ENCODE measurements at regions not wholly inside any gene's neighbourhood (a gene's known extent, or its start where the extent isn't known, plus 50 kb on each side); places are given as distances from the start of the nearest gene placed in this dataset.

GRCh38 chr15:60057554-60057953, 53.4 kb downstream of the FOXB1 start:
- Histone ChIP-seq H3K4me3 (ENCODE audit: low read length, poor library complexity, severe bottlenecking) (no peak overlapping the region), H2AFZ (ENCODE audit: low read length) (no peak overlapping the region), H3K9me2 (replicated peaks; ENCODE audit: low read depth, low read length) (no peaks in the 10 kb centered on the region), H3K9ac (ENCODE audit: low read depth, low read length, poor library complexity, severe bottlenecking) (no peak overlapping the region), H3K27me3 (ENCODE audit: insufficient read depth, low read length, poor library complexity, severe bottlenecking) (no peaks in the 10 kb centered on the region), H3K4me1 (ENCODE audit: insufficient read depth, low read length, poor library complexity, severe bottlenecking) (no peaks in the 10 kb centered on the region), H3K9me3 (ENCODE audit: insufficient read depth, low read depth, low read length) (peaks cover 16% of the 10 kb centered on the region), H3K79me2 (ENCODE audit: insufficient read depth, low read length) (no peaks in the 10 kb centered on the region), H4K20me1 (ENCODE audit: insufficient read depth, low read length, poor library complexity, severe bottlenecking) (no peaks in the 10 kb centered on the region), H3F3A (ENCODE audit: low read depth) (no peaks in the 10 kb centered on the region), H3K36me3 (ENCODE audit: insufficient read depth, low read length) (no peaks in the 10 kb centered on the region), H3K4me2 (ENCODE audit: low read depth, low read length, poor library complexity, severe bottlenecking) (no peak overlapping the region)
- TF ChIP-seq EZH2phosphoT487 (IDR thresholded peaks at IDR 0.05; ENCODE audit: borderline replicate concordance): no peak

GRCh38 chr15:60059186-60059585, 55.1 kb downstream of the FOXB1 start:
- TF ChIP-seq CTCF (conservative IDR thresholded peaks at IDR 0.05; ENCODE audit: low read length): no peak
- TF ChIP-seq EZH2phosphoT487 (IDR thresholded peaks at IDR 0.05; ENCODE audit: borderline replicate concordance): no peak
- no peak overlapping the region for H3K4me3 ChIP-seq (ENCODE audit: low read length, poor library complexity, severe bottlenecking)
- no peak overlapping the region for H3K4me2 ChIP-seq (ENCODE audit: low read depth, low read length, poor library complexity, severe bottlenecking)

GRCh38 chr15:60061758-60062157, 57.6 kb downstream of the FOXB1 start:
- Histone ChIP-seq H3K9me2 (replicated peaks; ENCODE audit: low read depth, low read length) (no peaks in the 10 kb centered on the region), H3K79me2 (ENCODE audit: insufficient read depth, low read length) (no peaks in the 10 kb centered on the region), H3F3A (ENCODE audit: low read depth) (no peaks in the 10 kb centered on the region), H3K27me3 (ENCODE audit: insufficient read depth, low read length, poor library complexity, severe bottlenecking) (no peaks in the 10 kb centered on the region), H3K9ac (ENCODE audit: low read depth, low read length, poor library complexity, severe bottlenecking) (no peak overlapping the region), H3K4me1 (ENCODE audit: insufficient read depth, low read length, poor library complexity, severe bottlenecking) (peaks cover 16% of the 10 kb centered on the region), H3K4me2 (ENCODE audit: low read depth, low read length, poor library complexity, severe bottlenecking) (no peak overlapping the region), H2AFZ (ENCODE audit: low read length) (no peak overlapping the region), H4K20me1 (ENCODE audit: insufficient read depth, low read length, poor library complexity, severe bottlenecking) (no peaks in the 10 kb centered on the region), H3K36me3 (ENCODE audit: insufficient read depth, low read length) (no peaks in the 10 kb centered on the region), H3K4me3 (ENCODE audit: low read length, poor library complexity, severe bottlenecking) (no peak overlapping the region), H3K9me3 (ENCODE audit: insufficient read depth, low read depth, low read length) (peaks cover 21% of the 10 kb centered on the region)
- TF ChIP-seq CTCF (conservative IDR thresholded peaks at IDR 0.05; ENCODE audit: low read length) (no peak), EZH2phosphoT487 (IDR thresholded peaks at IDR 0.05; ENCODE audit: borderline replicate concordance) (no peak)

More at GRCh38 chr15:60059186-60059585, 55.1 kb downstream of the FOXB1 start:
- no peaks in the 10 kb centered on the region for H3K79me2 ChIP-seq (ENCODE audit: insufficient read depth, low read length)
- H4K20me1 ChIP-seq (ENCODE audit: insufficient read depth, low read length, poor library complexity, severe bottlenecking): no peaks in the 10 kb centered on the region
- H3F3A ChIP-seq (ENCODE audit: low read depth): no peaks in the 10 kb centered on the region
- H3K9me2 ChIP-seq (replicated peaks; ENCODE audit: low read depth, low read length): no peaks in the 10 kb centered on the region
- H3K36me3 ChIP-seq (ENCODE audit: insufficient read depth, low read length): no peaks in the 10 kb centered on the region
- H3K4me1 ChIP-seq (ENCODE audit: insufficient read depth, low read length, poor library complexity, severe bottlenecking): no peaks in the 10 kb centered on the region
- H2AFZ ChIP-seq (ENCODE audit: low read length): no peak overlapping the region
- peaks cover 21% of the 10 kb centered on the region for H3K9me3 ChIP-seq (ENCODE audit: insufficient read depth, low read depth, low read length)
- no peaks in the 10 kb centered on the region for H3K27me3 ChIP-seq (ENCODE audit: insufficient read depth, low read length, poor library complexity, severe bottlenecking)
- no peak overlapping the region for H3K9ac ChIP-seq (ENCODE audit: low read depth, low read length, poor library complexity, severe bottlenecking)

- Histone ChIP-seq H3K4me2 (ENCODE audit: low read depth, low read length, poor library complexity, severe bottlenecking) (no peak overlapping the region), H3K4me1 (ENCODE audit: insufficient read depth, low read length, poor library complexity, severe bottlenecking) (peaks cover 25% of the 10 kb centered on the region), H3K4me3 (ENCODE audit: low read length, poor library complexity, severe bottlenecking) (no peak overlapping the region), H2AFZ (ENCODE audit: low read length) (no peak overlapping the region), H3K36me3 (ENCODE audit: insufficient read depth, low read length) (no peaks in the 10 kb centered on the region), H3K9me3 (ENCODE audit: insufficient read depth, low read depth, low read length) (peaks cover 21% of the 10 kb centered on the region), H3K9me2 (replicated peaks; ENCODE audit: low read depth, low read length) (no peaks in the 10 kb centered on the region), H3K9ac (ENCODE audit: low read depth, low read length, poor library complexity, severe bottlenecking) (no peak overlapping the region), H3K79me2 (ENCODE audit: insufficient read depth, low read length) (no peaks in the 10 kb centered on the region), H3F3A (ENCODE audit: low read depth) (no peaks in the 10 kb centered on the region), H3K27me3 (ENCODE audit: insufficient read depth, low read length, poor library complexity, severe bottlenecking) (no peaks in the 10 kb centered on the region), H4K20me1 (ENCODE audit: insufficient read depth, low read length, poor library complexity, severe bottlenecking) (no peaks in the 10 kb centered on the region)
- TF ChIP-seq EZH2phosphoT487 (IDR thresholded peaks at IDR 0.05; ENCODE audit: borderline replicate concordance) (no peak), CTCF (conservative IDR thresholded peaks at IDR 0.05; ENCODE audit: low read length) (no peak)
Observed at GRCh38 chr15:60062826-60063225, 58.7 kb downstream of the FOXB1 start.

Data from Loucy (cell line).